K562 (cell line): ENCODE measurements at regions not wholly inside any gene's neighbourhood (a gene's known extent, or its start where the extent isn't known, plus 50 kb on each side); places are given as distances from the start of the nearest gene placed in this dataset.

Experiments used
- ATAC-seq: fragments of 200-7000 bp; cut with Tn5 transposase; 3 replicates; pipeline ENCODE4 v1.9.1; 2020; ENCODE audit warnings: moderate library complexity
- BruUV-seq: library from RNA; stranded (reverse); fragments of 400-500 nt; replicated peaks from 2 replicates; lab custom pipeline; 2021; lab: Mats Ljungman, UMichigan
- CTCF ChIA-PET: fragments of 300-600 bp; formaldehyde crosslinking; extraction: SDS; loops from one replicate; lab custom pipeline; 2021; ENCODE audit warnings: low intra/inter-chr PET ratio; lab: Yijun Ruan, JAX
- POLR2A ChIA-PET: fragments of 300-600, 350-650 bp; sonication (Branson Sonifier 250); formaldehyde crosslinking; extraction: SDS; loops from one replicate; lab custom pipeline; 2021; ENCODE audit warnings: antibody characterized with exemption, inconsistent platforms; lab: Yijun Ruan, JAX
- DNase-seq, 4 experiments: peaks; one replicate each; pipeline versions ENCODE4 v3.0.0 to v3.0.0-alpha.2; 2011 to 2018; ENCODE audit warnings: low spot score in 3 of 4, mixed read lengths in 3 of 4; ENCODE audit errors: extremely low read depth in 1 of 4
- FAIRE-seq: peaks from 2 replicates; lab custom pipeline; 2011; peaks lifted over from hg19 to GRCh38; lab: Jason Lieb, UNC
- H2AFZ ChIP-seq: 2 replicates; pipeline ENCODE4 v1.6.0; 2011; ENCODE audit warnings: low read depth, low read length, control low read depth, inconsistent platforms
- H3K27ac ChIP-seq: fragments of 200-600 bp; 3 replicates; pipeline ENCODE4 v1.8.0; 2011; ENCODE audit warnings: low read depth, mild to moderate bottlenecking, control low read depth, inconsistent platforms, low read length, moderate library complexity, mixed read lengths; ENCODE audit errors: extremely low read depth
- H3K27me3 ChIP-seq, 2 experiments: fragments of 300-600 bp in 1 of 2; 2 replicates in 1 of 2; 3 replicates in 1 of 2; pipeline versions ENCODE4 v1.6.0 to v1.8.0; 2011; ENCODE audit warnings: inconsistent platforms in 2 of 2, low read length in 2 of 2, mild to moderate bottlenecking in 1 of 2, mixed read lengths in 1 of 2, moderate library complexity in 1 of 2; ENCODE audit not compliant: control insufficient read depth in 2 of 2, insufficient read depth in 2 of 2
- H3K36me3 ChIP-seq: fragments of 300-600 bp; 3 replicates; pipeline ENCODE4 v1.8.0; 2011; ENCODE audit warnings: mild to moderate bottlenecking, low read length, inconsistent platforms; ENCODE audit not compliant: control insufficient read depth, insufficient read depth
- H3K4me1 ChIP-seq, 2 experiments: fragments of 200-600 bp in 1 of 2; replicated peaks in 1 of 2; 2 replicates in 1 of 2; 3 replicates in 1 of 2; pipeline versions ENCODE4 v1.5.1 to v1.8.0; 2011; ENCODE audit warnings: inconsistent platforms in 2 of 2, low read length in 2 of 2, mild to moderate bottlenecking in 1 of 2, mixed read lengths in 1 of 2, moderate library complexity in 1 of 2; ENCODE audit not compliant: control insufficient read depth in 2 of 2, insufficient read depth in 2 of 2
- H3K4me2 ChIP-seq: 2 replicates; pipeline ENCODE4 v1.6.1; 2011; ENCODE audit warnings: low read length, control low read depth, inconsistent platforms, mixed read lengths; ENCODE audit not compliant: insufficient read depth
- H3K4me3 ChIP-seq: fragments of 200-600 bp; sonication (generic), shearing (Covaris generic); 2 replicates; pipeline ENCODE4 v1.5.1; 2016; ENCODE audit warnings: control low read depth, inconsistent platforms
- H3K79me2 ChIP-seq: fragments of 200-600 bp; 3 replicates; pipeline ENCODE4 v1.8.0; 2011; ENCODE audit warnings: low read length, inconsistent platforms; ENCODE audit not compliant: control insufficient read depth, insufficient read depth
- H3K9ac ChIP-seq, 2 experiments: 2 replicates each; pipeline versions ENCODE4 v1.6.0 to v1.6.1; 2011; ENCODE audit warnings: low read depth in 2 of 2, low read length in 2 of 2, control low read depth in 1 of 2, inconsistent platforms in 1 of 2, mild to moderate bottlenecking in 1 of 2, mixed read lengths in 1 of 2; ENCODE audit not compliant: insufficient read depth in 1 of 2
- H3K9me1 ChIP-seq: one replicate; pipeline ENCODE4 v1.6.0; 2011; ENCODE audit warnings: inconsistent platforms, mild to moderate bottlenecking, low read length, moderate library complexity; ENCODE audit not compliant: control insufficient read depth, insufficient read depth
- H3K9me3 ChIP-seq: replicated peaks from 2 replicates; pipeline ENCODE4 v1.5.1; 2011; ENCODE audit warnings: low read depth, low read length, inconsistent platforms; ENCODE audit not compliant: control insufficient read depth, insufficient read depth
- H4K20me1 ChIP-seq: replicated peaks from 2 replicates; pipeline ENCODE4 v1.6.1; 2011; ENCODE audit warnings: low read length, inconsistent platforms, mixed read lengths; ENCODE audit not compliant: control insufficient read depth, insufficient read depth
- CBFA2T3 ChIP-seq: fragments of 450-650 bp; IDR thresholded peaks from 2 replicates; pipeline ENCODE4 v1.6.1; 2017
- CBX3 ChIP-seq, 2 experiments: IDR thresholded peaks; 1 replicate in 1 of 2; 2 replicates in 1 of 2; pipeline ENCODE4 v1.6.1; 2012; ENCODE audit warnings: inconsistent platforms in 2 of 2, low read length in 2 of 2, borderline replicate concordance in 1 of 2, control low read depth in 1 of 2
- EZH2 ChIP-seq: IDR thresholded peaks from 2 replicates; pipeline ENCODE4 v1.6.1; 2012; ENCODE audit warnings: low read depth, mild to moderate bottlenecking, inconsistent platforms, low read length, borderline replicate concordance
- FOXK2 ChIP-seq, 2 experiments: fragments of 450-650 bp; IDR thresholded peaks in 1 of 2; conservative IDR thresholded peaks in 1 of 2; 2 replicates each; pipeline ENCODE4 v1.6.1; 2016; ENCODE audit warnings: low read depth in 2 of 2, mild to moderate bottlenecking in 1 of 2
- HNRNPH1 ChIP-seq: fragments of 200-400 bp; formaldehyde crosslinking; optimal IDR thresholded peaks from 2 replicates; pipeline ENCODE3; 2017; ENCODE audit warnings: low read depth, mild to moderate bottlenecking, low read length, moderate library complexity
- JUN ChIP-seq, 2 experiments: sonication (generic) in 1 of 2; formaldehyde crosslinking in 1 of 2; IDR thresholded peaks; 2 replicates each; pipeline versions ENCODE4 v1.6.1 to v1.8.0; 2012 to 2022; ENCODE audit warnings: borderline replicate concordance in 2 of 2, mild to moderate bottlenecking in 2 of 2, improper control_type of control experiment in 1 of 2, low read depth in 1 of 2, low read length in 1 of 2, missing genetic modification reagents in 1 of 2
- MBD2 ChIP-seq: sonication (generic); IDR thresholded peaks from 2 replicates; pipeline ENCODE4 v1.6.1; 2016; ENCODE audit warnings: low read depth, borderline replicate concordance
- NKRF ChIP-seq: fragments of 450-650 bp; IDR thresholded peaks from 2 replicates; pipeline ENCODE4 v1.6.1; 2016; ENCODE audit warnings: borderline replicate concordance
- POLR2A ChIP-seq: fragments of 450-650 bp; conservative IDR thresholded peaks from 2 replicates; pipeline ENCODE4 v1.6.1; 2016
- ZC3H4 ChIP-seq: sonication (generic); formaldehyde crosslinking; IDR thresholded peaks from 2 replicates; pipeline ENCODE4 v1.9.0; 2021; ENCODE audit warnings: missing genetic modification reagents, borderline replicate concordance
- ZNF280A ChIP-seq: fragments of 450-650 bp; IDR thresholded peaks from 2 replicates; pipeline ENCODE4 v1.6.1; 2018; ENCODE audit warnings: mild to moderate bottlenecking, low read depth; ENCODE audit not compliant: partially characterized antibody
- ZSCAN29 ChIP-seq: fragments of 450-650 bp; IDR thresholded peaks from 2 replicates; pipeline ENCODE4 v1.6.1; 2017
- WGBS: fragments of 100-300 bp; shearing (Covaris generic); methylation state at CpG from one replicate; pipeline ENCODE4 v1.1.6; 2016; ENCODE audit warnings: low coverage, mixed read lengths; ENCODE audit not compliant: insufficient coverage; ENCODE audit errors: missing lambda C conversion rate; 5-methylcytosine and 5-hydroxymethylcytosine counted together
- in situ Hi-C: fragments of 300-500 bp; cut with MboI; formaldehyde crosslinking; loops from 4 replicates; pipeline ENCODE4 v1.15.0; 2018; ENCODE audit warnings: inconsistent platforms, mixed read lengths
- intact Hi-C: fragments of 100-400 bp; cut with micrococcal nuclease; formaldehyde crosslinking; loops from 2 replicates; pipeline ENCODE4 v1.14.2; 2022

- no peaks in the 10 kb centered on the region for H4K20me1 ChIP-seq
- no peak for DNase-seq
- TF ChIP-seq ZSCAN29 (no peak), CBX3 (IDR thresholded peaks at IDR 0.05; ENCODE audit: borderline replicate concordance in 1 of 2, low read length in 2 of 2) (no peak), EZH2 (no peak), ZNF280A (no peak), MBD2 (no peak), POLR2A (no peak), HNRNPH1 (no peak), JUN (IDR thresholded peaks at IDR 0.05; ENCODE audit: borderline replicate concordance, low read depth, low read length) (no peak), JUN (CRISPR knock-in tag; IDR thresholded peaks at IDR 0.05; ENCODE audit: borderline replicate concordance) (no peak), NKRF (no peak), CBFA2T3 (no peak), FOXK2 (conservative IDR thresholded peaks at IDR 0.05 in 1 of 2, IDR thresholded peaks at IDR 0.05 in 1 of 2; ENCODE audit: low read depth in 2 of 2) (no peak), ZC3H4 (CRISPR knock-in tag) (no peak)
- TF ChIP-seq, all 486 proteins: peak for 0
- CTCF ChIA-PET, result no interaction called here
- no peak overlapping the region for H3K27ac ChIP-seq
- no peak for FAIRE-seq
- no peaks in the 10 kb centered on the region for H3K4me1 ChIP-seq
- POLR2A ChIA-PET, result no interaction called here
- no peak overlapping the region for H3K4me3 ChIP-seq
- H3K9me3 ChIP-seq, result no peaks in the 10 kb centered on the region
- no peak for ATAC-seq
- in situ Hi-C loops, result no loop called here
- H3K9ac ChIP-seq, result no peak overlapping the region
- no peak overlapping the region for H2AFZ ChIP-seq
- WGBS, result 0% methylated on average over 1 of the region's 1 CpG
- no peak overlapping the region for H3K4me2 ChIP-seq
- intact Hi-C loops, result no loop called here
- BruUV-seq, result no TSS peak
- no peaks in the 10 kb centered on the region for H3K36me3 ChIP-seq
- H3K79me2 ChIP-seq, result no peaks in the 10 kb centered on the region
- H3K27me3 ChIP-seq, result no peaks in the 10 kb centered on the region
- no peaks in the 10 kb centered on the region for H3K9me1 ChIP-seq
Measured at GRCh38 chr10:8460626-8461025, 406.1 kb downstream of the GATA3 start.
